ENCODE measurements at regions not wholly inside any gene's neighbourhood (a gene's known extent, or its start where the extent isn't known, plus 50 kb on each side); places are given as distances from the start of the nearest gene placed in this dataset.
A peak's percentile ranks its signal among the peaks of the same experiment; 100 is the strongest.

DNA sequence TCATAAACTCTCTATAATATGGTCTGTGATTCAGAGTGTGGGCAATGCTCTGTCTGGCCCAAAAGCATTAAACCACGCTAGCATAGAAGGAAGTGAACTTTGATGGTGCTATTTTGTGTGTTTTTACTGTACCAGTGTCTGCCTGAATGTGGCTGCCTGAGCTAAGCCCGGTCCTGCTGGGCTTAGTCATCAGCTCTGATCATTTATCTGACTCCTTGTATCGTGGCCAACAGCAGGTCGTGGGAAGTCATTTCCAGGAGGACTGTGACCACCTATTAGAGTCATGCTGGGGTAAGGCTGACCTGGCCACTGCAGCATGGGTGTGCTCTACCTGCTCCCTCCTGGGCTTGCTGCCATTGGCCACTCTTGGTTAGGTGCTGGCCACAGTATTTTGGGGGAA is 239.1 kb upstream of the CEP162 start:
- no peak for DNase-seq

DNA sequence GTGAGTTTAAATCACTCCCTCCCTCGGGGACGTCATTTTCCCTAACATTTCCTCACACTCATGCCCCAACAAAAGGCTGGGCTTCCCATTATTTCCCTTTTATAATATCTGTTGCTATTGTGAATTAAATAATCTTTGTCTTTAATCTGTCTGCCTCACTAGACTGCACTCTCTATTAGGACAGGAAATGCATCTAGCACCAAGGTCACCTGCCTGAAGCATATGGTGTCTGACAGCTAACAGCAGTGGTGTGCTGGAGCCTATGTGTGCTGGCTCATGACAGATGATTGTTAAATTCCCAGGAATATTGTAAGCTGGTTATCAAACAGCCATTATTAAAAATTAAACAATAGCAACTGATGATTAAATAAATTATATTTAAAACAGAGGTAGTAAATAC is 237.0 kb upstream of the CEP162 start:
- no peak for DNase-seq

DNA sequence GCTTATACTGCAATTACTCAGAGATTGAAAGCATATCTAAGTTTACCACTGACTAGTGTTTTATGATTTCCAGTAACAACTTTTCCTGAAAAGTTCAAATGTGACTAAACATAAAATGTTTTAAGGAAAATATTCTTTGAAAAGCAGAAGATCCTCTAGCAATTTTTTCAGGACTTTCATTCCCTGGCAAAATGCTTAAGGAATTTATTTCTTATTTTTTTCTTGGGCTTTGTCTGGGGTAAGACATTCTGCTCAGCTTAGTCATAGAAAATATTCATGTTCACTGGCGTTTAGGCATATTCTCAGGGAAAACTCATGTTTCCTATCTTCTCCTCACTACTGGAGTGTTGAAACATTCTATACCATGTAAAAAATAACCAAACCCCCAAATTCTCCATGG is 235.3 kb upstream of the CEP162 start:
- DNase-seq, result no peak

DNA sequence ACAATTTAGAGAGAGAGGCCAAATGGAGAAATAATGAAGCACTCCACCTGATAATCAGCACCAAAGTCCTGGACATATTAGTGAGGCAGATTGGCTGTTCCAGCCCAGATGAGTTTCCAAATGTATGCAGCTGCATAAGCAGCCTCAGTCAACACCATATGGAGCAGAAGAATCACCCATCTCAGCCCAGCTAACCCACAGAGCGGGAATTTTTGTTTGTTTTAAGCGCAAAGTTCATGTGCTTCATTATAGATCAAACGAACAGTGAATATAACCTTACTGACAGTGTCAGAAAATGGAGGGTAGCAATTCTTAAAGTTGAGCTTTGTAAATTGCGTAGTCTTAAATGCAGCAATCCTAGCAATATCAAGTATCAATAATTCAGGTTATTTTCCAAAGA is 234.0 kb upstream of the CEP162 start:
- no peak for DNase-seq

DNA sequence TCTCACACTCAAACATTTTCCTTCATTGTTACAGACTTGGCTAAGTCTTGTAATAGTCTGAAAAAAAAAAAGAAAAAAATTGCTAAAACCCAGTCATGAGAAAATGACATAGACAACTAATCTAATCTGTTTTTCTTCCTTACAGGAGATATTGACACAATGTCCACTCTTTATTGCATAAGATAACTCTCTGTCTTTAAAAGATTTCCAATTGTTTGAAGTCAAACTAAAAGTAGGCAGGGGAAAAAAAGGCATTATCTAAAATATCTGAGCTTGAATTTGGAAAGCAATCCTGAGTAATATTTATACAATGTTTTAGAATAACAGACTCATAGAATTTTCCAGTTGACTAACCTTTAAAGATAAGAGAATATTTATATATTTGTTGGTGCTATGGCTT is 233.0 kb upstream of the CEP162 start:
- DNase-seq, result no peak

DNA sequence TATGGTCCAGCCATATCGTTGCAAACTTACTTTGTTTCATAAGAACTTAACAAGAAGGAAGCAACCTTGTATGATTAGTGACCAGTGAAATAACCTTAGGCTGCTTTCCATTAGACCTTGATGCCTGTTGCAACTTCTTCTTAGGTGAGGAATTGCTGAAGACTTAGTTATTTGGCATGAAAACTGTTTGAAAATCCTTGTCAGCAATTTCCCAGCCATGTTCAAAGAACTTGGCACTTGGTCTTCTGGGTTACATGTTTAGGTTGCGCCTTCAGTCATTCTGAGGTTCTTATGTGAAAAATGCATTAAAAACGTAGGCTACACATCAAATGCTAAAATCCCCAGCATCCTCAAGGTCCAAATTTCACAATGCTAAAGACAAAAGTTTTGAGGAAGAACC is 232.0 kb upstream of the CEP162 start:
- DNase-seq, result no peak

DNA sequence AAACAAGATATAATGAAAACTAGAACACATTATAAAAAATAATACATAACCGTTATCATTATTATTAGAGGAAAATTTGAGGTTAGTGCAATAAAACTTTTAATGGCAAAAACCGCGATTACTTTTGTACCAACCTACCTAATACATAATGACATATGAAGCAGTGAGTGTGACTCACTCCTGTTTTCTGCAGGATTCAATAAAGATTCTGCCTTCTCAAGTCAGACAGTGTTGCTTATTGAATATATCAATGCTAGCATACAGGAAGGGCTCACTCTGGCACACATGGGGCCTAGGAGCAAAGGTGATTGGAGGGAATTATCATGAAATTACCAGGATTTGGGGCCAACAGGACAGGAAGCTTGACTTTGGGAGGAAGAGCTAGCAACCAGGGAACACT is 230.8 kb upstream of the CEP162 start:
- no peak for DNase-seq

DNA sequence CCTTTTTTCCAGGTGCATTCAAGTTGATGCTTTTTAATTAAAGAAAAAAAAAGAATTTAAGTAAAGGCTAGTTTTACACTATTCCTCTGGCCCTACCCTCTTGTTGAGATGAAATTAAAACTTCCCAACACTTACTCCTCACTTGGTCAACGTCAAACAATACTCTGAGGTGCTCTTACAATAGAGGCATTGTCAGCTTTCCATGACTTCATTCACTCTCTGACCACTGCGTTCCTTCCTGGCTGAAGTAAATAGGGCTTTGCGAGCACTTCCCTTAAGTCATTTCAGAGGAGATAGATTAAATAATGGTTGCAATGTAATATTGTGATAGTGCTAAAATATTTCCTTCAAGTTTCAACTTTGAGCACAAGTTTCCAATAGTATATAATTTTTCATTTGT is 229.8 kb upstream of the CEP162 start:
- no peak for DNase-seq

DNA sequence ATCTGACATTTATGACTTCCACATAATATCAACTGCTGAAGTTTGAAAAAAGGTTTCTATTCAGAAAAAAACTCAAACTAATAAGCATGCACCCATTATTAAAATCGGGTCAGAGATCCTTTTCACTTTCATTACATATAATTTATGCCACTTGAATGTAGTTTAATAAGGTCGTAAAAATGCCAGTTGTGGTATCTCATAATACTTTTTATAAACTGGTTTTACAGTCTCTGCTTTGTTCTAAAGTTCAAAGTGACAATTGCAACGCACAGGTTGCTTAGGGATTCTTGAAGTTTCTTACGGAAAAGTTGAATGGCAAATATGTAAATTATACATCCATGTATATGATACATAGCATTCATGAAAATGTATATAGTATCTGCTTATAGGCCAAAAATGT is 229.4 kb upstream of the CEP162 start:
- DNase-seq, result no peak

DNA sequence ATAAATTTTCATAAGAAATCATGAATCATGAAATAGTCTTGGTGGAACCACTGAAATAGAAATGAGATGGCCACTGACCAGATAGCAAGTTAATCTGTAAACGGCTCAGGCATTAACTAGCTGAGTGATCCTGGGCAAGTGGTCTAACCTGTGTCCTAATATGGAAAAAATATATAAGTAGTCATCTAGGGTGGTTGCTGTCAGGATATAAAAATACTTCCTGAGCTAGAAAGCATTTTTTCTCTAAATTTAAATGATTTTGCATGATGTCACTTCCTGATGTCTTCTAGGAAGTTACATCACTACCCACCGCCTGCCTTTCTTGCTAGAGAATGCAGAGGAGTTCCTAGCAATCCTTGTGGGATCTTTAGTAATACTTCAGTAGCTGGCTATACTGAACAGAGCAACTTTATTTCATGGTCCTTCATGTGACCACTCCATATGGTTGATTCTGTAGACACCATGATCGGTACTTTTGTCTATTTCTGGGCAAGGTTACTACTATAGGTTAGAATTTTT is 228.1 kb upstream of the CEP162 start:
- no peak for DNase-seq

DNA sequence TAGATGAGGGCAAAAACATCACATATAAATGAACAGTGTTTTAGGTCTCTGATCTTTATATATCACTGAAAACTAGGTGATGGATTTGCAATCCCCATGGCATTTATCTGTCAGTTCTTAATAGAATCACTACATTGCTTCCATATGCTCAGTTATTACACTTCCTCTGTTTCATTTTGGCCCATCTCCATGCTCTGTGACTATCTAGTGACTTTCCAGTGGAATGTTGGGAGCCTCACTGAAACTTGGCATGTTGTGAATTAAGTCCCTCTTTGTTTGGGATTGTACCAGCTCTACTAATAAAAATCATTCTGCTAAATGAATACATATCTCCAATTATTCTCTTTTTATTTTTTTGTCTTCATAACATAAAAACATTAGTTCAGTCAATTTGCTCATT is 226.1 kb upstream of the CEP162 start:
- DNase-seq, result no peak

DNA sequence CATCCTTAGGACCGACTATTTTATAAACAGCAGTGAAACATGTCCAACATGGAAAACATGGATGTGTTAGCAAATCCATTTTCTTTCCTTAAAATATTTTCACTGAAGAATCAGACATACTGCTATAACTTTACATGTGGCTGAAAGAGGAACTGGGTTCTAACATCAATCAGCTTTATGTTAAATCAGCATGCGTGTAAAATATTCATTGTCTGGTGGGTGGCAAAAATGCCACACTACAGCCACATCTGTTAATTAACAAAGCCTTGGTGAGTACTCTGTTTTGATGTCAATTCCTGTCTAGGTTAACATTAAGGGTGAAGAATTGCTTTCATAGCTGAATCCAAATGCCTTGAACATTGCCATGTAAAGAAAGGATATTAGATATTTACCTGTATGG is 222.6 kb upstream of the CEP162 start:
- no peak for DNase-seq

DNA sequence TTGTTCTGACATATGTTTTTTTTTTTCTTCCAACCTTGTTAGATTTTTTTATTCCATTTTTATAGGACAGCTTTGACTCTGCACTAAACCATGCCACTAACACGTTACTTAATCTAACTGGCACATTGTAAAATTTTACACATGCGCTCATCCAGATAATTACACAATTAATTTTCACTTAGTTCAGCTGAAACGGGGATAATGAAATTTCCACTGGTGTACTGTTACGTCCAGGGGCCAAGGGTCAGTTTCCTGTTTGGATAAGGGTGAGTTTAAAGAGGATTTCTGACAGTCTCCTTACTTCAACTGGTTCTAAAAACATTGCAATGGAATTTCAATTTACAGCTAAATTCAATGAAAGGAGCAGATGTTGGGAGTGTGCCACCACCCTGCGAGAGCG is 221.8 kb upstream of the CEP162 start:
- no peak for DNase-seq

DNA sequence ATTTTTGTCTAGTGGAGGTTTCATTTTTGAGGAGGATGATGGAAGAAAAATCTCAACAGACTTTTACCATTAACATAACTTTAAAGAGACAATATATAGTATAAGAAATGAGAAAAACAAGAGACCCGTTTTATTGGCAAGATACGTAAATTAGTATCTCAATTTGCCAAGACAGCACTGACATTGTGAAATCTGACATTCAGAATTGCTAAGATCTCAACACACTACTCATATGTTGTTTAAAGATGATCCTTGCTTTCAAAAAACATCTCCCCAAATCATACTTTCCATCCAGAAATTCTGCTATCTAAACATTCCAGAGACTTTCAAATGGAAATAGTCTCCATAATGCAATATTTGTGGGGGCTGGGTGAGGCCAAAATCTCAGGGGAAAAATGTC is 220.9 kb upstream of the CEP162 start:
- DNase-seq, result no peak

DNA sequence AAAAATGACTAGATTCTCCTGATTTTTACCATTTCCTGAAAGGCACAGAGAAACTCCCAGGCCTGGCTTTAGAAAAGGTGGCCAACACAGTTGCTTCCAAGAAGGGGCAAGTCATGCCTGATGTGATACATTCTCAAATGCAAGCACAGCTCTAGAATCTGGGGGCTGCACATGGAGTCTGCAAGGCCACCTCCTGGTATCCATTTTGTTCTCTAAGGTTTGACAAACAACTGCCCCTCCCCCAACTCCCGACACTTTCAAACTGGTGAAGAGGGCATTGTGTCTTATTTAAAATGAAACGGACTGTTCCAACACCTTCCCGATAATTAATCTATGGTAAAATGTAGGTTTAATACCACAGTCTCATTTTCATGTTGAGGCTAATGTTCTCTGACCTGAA is 220.2 kb upstream of the CEP162 start:
- DNase-seq, result no peak

DNA sequence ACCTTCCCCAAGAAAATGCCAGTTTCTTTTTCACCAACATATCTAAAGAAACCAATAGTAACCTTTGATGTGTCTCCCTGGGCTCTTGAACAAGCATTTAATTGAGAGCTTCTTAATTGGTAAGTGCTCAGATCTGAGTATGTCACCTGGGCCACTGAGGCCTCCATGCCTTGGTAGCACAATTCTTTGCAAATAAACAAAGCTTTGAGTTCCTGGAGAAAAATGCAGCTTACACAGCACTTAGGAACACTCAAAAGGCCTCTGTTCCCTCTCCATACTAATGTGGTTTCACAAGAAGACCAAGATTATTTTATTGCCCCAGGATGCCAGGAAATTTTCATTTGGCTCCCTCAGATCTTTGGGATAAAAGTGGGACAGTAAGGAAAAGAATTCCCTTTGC is 217.6 kb upstream of the CEP162 start:
- no peak for DNase-seq

DNA sequence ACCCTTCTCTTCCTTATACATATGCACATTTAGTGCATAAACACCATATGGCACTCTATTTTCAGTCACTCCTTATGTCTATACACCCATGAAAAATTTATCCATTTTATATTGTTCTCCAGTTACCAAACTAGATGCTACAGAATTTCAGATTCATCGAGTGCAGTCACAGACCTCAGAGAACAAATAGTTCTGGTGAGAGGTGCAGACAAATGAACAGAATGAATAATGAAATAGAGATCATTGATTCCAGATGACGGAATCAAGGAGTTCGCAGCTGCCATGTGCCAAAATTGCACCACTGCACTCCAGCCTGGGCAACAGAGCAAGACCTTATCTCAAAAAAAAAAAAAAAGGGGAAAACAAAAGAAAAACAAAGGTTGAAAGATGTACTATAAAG is 214.8 kb upstream of the CEP162 start:
- DNase-seq, result no peak

DNA sequence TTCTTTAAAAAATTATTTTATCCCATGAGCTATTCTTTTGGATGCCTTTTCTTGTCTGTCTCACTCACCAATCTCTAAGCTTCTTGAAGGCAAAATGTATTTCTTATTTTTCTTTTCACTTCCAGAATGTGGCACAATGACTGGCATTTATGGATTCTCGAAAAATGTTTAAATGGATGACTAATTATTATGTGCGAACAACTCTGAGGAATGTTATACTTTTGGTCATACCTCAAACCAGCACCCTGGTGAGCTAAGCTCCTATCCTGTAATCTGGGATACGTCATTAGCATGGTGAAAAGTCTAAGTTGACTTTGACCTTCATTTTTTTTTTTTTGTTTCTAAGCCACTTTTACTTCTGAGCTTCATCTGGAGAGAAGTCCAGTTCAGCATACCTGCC is 214.0 kb upstream of the CEP162 start:
- DNase-seq, result no peak

DNA sequence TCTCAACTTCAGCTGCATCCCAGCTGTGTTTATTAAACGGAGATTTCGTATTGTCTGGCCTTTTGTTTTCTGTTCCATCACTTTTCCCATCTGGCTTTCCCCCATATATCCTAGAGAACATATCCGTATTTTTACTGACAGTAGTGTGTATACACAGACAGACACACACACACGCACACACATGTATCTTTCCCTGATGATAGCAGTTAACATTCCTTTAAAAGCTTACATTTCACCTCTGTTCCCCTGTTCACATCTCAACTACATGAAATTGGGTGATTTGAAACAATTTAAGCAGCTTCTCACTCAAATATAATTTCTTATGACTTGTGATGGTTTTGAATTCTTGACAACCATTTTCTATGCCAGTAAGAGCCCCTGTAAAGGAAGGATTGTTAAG is 207.1 kb upstream of the CEP162 start:
- DNase-seq, result no peak

DNA sequence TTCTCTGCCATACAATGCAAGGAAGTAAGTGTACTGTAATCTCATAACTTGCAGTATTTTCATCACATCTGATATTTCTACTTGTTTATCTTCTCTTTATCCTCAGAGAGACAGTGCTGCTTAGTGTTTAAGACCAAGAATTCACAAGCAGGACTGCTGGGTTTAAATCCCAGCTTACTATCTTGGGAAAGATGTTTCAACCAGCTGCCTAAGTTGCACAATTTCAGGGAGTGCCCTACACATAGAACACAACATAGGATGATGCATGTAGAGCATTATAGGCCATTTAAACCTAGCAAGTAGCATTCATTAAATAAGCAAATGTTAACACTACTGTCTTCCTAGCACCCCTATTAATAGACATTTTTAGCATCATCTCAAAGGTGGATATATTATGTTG is 205.2 kb upstream of the CEP162 start:
- no peak for DNase-seq

DNA sequence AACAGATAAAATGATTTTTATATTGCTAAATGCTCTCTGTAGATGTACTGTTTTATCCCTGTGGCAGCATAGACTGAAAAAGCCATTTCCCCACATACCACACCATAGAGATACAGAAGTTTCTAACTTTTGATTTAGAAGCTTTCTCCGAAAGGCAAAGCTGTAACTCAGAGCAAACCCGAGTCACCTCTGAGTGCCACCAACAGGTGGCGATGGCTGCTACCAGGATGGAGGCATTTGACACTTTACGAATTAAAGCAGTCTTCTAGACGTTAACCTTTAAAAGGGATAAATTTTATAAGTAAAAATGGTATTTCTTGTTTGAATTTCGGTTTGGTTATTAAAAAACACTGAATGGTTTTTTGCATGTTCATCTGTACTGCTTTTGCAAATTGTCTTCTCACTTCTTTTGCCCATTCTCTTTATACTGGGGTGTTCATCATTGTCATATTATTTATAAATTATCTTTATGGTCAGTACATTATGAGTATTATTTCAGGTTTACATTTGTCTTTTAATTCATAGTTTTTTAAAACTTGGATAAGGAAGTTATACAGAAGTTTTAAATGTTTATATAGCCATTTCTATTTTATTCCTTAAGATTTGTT is 201.0 kb upstream of the CEP162 start:
- peak in 9 of 56 donors; percentile 0 to 30 (median 3) for DNase-seq

DNA sequence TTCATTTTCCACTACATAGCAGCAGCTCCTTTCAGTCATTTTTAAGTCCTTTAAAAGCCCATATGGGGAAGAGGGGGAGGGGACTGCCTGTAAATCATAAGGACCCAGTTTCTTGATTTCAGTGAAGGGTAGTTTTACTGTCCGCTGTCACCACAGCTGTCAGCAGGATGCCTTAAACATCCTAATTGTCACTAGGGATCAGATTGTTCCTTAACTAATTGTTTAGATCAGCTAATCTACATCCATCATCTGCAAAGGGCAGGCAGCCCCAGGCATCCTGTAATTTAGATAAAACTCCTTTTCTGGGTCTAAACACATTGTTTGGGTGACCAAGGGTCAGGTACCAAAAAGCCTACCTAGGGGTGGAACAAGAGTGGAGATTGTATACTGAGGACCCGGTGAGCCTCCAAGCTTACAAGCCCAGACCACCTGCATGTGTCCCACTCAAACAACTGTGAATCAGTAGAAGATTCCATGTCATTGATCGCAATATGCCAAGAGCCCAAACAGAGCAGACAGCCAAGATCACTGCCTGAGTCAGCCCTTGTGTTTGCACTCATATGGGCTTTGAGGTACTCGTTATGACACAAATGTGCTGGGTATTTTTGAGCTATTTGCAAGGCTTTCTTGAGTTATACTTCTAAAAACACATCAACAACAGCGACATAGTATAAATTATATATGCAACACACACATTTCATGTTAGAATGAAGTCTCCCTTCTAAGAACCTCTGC is 198.7 kb upstream of the CEP162 start:
- no peak for DNase-seq

DNA sequence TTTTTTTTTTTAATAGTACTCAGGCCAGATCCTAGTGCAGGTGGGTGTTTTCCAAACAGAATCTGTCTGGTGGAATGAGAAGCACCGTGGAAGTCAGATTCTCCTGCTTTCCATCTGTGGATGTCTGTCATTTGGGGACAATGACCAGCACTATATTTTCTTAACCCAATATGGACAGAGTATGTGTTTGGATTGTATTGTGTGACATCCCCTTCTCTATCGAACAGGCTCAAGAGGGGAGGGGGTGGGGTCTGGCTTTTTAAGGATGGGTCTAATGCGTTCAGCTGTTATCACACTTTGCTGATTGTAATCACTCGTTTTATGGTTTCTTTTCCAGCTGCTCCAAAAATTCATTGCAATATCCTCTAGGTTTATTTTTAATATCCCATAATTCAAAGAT is 197.5 kb upstream of the CEP162 start:
- no peak for DNase-seq
